ENCODE measurements at regions not wholly inside any gene's neighbourhood (a gene's known extent, or its start where the extent isn't known, plus 50 kb on each side); places are given as distances from the start of the nearest gene placed in this dataset.

GRCh38 chr3:34284959-34285826 lies 486.8 kb downstream of the PDCD6IP start:
- no peak for DNase-seq (ENCODE audit: low read depth)
- in situ Hi-C loops (cut with HindIII; ENCODE audit: low pct_unique_long_range_greater_than_20kb, low sequenced_read_pairs), result no loop called here

- in situ Hi-C loops (cut with HindIII; ENCODE audit: low pct_unique_long_range_greater_than_20kb, low sequenced_read_pairs), result no loop called here
- DNase-seq (ENCODE audit: low read depth), result no peak
These were observed 487.4 kb downstream of the PDCD6IP start for GRCh38 chr3:34285827-34286188.

DNA sequence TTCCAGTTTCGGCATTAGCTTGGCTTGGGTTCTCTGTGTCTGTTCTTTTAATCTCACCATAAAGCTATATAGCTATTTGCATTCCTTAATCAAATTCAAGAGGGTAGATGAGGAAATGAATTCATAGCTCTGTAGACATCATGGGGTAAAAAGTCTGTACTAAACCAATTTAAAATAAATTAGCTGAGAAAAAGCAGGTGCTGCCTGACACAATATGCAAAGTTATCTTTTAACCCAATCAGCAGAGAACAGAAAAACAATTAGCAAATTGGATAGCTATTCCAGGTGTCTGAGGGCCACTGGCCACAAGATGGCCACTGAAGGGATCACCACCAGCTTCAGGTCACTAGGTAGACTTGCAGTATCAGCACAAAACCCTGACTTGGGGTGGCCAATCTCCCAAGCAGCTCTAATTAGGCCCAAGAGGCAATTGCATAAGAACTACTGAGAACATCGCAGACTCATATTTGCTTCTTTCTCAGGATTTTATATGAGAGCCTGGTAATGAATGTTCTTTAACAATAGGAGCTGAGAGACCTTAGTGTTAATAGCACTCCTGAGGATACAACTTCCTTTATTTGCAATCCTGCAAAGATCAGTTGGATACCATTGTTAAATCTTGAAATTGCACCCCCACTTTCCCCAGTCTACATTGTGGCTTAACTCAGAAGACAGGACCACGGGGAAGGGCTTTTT lies 494.3 kb downstream of the PDCD6IP start:
- DNase-seq (ENCODE audit: low read depth), result no peak
- in situ Hi-C loops (cut with HindIII; ENCODE audit: low pct_unique_long_range_greater_than_20kb, low sequenced_read_pairs), result no loop called here

DNA sequence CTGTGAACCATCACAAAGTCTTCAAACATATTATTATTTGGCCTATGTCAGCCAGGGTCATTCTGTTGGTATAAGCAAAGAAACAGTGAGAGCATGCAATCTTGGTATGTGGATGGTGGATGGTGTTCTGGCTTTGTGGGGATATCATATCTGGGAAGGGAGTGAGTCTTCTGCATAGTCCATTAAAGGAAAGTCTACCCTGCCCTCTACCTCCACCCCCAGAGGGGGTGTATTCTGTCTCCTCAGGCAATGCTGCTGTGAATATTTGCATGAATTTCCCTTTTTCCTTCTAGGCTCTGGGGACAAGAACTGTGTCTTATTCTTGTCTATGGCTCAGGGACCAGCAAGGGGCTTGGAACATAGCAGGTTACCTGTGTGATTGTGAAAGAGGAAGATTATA lies 495.8 kb downstream of the PDCD6IP start:
- no peak for DNase-seq (ENCODE audit: low read depth)
- in situ Hi-C loops (cut with HindIII; ENCODE audit: low pct_unique_long_range_greater_than_20kb, low sequenced_read_pairs), result no loop called here

- in situ Hi-C loops (cut with HindIII; ENCODE audit: low pct_unique_long_range_greater_than_20kb, low sequenced_read_pairs), result no loop called here
- no peak for DNase-seq (ENCODE audit: low read depth)
These were observed 498.4 kb downstream of the PDCD6IP start for GRCh38 chr3:34296796-34297195.

GRCh38 chr3:34298653-34299052 lies 500.2 kb downstream of the PDCD6IP start:
- DNase-seq (ENCODE audit: low read depth), result no peak
- in situ Hi-C loops (cut with HindIII; ENCODE audit: low pct_unique_long_range_greater_than_20kb, low sequenced_read_pairs), result no loop called here

DNA sequence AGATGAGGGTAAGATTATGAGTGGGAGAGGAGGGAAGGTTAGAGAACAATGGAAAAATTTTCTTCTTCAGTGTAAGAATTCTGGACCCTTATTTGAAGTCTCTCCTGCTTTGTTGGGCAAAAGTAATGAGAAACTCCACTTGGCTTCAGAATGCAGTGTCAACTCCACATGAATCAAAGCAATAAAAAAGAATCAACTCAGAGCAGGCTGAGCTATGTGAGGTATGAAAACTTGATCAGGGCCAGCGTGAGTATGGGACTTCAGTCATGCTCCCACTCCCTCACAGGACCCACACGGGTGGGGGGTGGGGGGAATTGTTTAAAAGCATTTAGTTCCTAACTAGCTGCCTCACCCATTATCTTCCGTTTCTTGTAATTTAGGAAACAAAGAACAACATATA lies 502.2 kb downstream of the PDCD6IP start:
- in situ Hi-C loops (cut with HindIII; ENCODE audit: low pct_unique_long_range_greater_than_20kb, low sequenced_read_pairs), result no loop called here
- no peak for DNase-seq (ENCODE audit: low read depth)

DNA sequence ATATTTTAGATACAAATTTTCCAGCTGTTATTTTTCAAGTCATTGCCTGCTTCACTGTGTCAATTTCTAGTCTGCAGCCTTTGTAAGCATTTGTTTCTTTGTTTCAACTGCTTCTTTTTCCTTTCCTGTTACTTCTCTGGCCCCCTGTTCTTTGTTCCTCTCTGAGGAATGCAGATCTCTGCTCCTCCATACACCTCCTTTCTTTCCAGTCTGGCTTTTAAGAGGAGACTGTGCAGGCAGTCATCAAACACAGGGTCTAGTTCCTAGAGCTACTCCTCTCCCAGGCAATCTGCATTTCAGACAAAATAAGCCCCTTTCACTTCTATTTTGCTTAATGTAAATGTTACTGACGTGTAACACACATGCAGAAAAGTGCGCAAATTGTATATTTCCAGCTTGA lies 502.9 kb downstream of the PDCD6IP start:
- in situ Hi-C loops (cut with HindIII; ENCODE audit: low pct_unique_long_range_greater_than_20kb, low sequenced_read_pairs), result no loop called here
- no peak for DNase-seq (ENCODE audit: low read depth)

- in situ Hi-C loops (cut with HindIII; ENCODE audit: low pct_unique_long_range_greater_than_20kb, low sequenced_read_pairs), result no loop called here
- no peak for DNase-seq (ENCODE audit: low read depth)
These were observed 506.8 kb downstream of the PDCD6IP start for GRCh38 chr3:34305266-34305665.

DNA sequence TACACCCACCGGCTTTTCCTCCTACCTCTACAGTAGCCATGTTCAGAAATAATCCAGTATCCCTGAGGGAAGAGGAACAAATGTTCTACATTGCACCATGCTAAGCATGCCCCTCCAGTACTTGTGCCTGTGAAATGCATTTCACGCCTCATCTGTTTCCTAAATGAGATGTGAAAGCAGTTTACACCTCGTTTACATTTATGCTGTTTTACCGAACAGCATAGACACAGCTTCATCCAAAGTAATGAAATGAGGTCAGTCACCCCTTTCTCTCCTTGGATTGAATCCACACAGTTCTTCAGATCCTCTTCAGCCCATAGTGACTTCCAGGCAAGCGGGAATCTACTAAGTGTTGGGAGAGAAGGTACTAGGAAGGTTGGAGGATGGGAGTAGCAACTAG lies 514.3 kb downstream of the PDCD6IP start:
- in situ Hi-C loops (cut with HindIII; ENCODE audit: low pct_unique_long_range_greater_than_20kb, low sequenced_read_pairs), result no loop called here

DNA sequence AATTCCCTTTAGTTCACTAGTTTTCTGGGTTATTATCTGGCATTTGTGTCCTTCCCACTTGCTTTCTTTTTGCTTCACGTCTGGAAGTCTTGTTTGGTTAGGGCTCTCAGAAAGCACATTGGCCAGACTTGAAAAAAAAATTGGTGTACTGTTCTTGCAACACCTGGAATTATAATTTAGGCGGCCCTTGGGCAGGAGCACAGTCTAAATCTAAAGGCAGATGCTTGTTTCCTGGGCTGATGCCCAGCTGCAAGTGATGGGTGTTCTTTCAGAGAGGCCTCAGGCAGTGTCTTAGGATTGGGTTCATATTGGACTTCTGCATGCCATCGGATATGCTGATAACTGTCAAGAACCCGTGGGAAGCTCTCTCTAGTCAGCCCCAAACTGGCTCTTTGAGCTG lies 521.5 kb downstream of the PDCD6IP start:
- in situ Hi-C loops (cut with HindIII; ENCODE audit: low pct_unique_long_range_greater_than_20kb, low sequenced_read_pairs), result no loop called here

More for the DNA sequence above, 514.3 kb downstream of the PDCD6IP start:
- DNase-seq (ENCODE audit: low read depth), result no peak

DNA sequence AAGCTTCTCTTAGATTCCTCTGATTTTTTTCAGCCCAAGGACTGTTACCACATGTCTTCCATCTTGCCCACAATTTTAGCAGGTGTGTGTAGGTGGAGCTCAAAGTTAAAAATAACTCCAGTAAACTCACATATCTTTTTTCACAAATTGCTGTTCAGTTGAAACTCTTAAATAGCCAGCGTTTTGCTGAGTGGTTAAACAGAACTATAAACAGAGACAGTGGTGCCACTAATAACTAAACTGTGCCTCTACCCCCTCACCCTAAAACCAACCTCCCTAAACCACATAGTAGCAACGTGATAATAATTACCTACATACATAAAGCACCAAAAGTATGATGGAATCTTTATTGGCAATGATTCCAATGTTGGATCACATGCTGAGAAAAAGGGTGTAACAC lies 525.1 kb downstream of the PDCD6IP start:
- DNase-seq (ENCODE audit: low read depth), result no peak
- in situ Hi-C loops (cut with HindIII; ENCODE audit: low pct_unique_long_range_greater_than_20kb, low sequenced_read_pairs), result no loop called here

More for the DNA sequence above, 521.5 kb downstream of the PDCD6IP start:
- DNase-seq (ENCODE audit: low read depth), result no peak

DNA sequence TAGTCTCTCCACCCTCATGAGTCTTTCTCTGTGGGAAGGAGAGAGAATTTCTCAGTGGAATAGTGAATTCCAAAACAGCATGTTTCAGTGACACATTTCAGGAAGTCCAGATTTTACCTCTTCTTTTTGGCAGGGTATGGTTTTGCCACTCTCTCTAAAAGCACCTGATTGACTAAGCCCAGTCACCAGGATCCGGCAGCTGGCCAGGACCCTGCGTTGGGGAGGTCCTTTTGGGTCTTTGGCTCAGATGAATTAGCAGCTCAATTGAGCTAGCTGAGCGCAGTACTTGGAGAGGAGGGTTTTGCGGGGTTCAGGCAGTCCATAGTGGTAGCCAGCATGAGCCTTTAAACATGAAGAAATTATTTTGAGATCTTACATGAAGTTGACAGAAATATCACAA lies 548.2 kb downstream of the PDCD6IP start:
- in situ Hi-C loops (cut with HindIII; ENCODE audit: low pct_unique_long_range_greater_than_20kb, low sequenced_read_pairs), result no loop called here

DNA sequence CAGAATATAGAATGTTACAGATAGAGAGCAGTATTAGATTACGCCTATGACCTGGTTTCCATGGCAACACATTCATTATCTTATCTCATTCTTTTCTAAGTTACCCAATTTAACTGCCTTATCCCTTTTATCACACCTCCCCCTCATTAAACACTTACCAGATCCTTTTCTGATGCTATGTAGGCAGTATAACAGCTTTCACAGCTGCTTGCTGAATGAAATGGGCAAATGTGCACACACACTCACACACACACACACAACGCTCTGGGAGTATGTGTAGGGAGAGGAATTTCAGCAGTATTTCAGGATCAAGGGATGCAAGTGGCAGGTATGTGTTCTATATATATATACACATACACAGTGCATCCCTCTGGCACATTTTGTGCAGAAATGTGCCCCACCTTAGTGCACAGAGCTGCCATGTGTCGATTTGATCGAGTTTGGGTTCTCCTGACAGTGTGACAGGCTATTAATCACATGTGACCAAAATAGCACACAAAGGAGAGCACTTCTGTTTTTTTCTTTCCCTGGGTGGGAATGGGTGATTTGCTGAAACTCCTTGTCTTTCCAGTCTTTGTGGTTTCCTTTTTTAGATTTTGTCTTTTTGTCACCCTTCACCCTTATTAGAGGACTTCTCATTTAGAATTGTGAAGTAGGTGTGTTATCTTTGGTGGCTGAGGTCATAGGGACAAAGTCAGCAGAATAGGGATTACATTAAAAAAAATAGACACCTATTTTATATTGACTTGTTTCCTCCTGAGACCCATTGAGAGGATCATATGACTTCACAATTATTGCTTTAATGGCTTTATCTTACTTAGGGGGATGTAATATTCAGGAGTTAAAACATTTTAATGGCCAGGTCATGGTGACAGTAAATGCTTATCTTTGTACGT lies 553.7 kb downstream of the PDCD6IP start:
- DNase-seq (ENCODE audit: low read depth), result no peak
- in situ Hi-C loops (cut with HindIII; ENCODE audit: low pct_unique_long_range_greater_than_20kb, low sequenced_read_pairs), result no loop called here

More for the DNA sequence above, 548.2 kb downstream of the PDCD6IP start:
- no peak for DNase-seq (ENCODE audit: low read depth)

DNA sequence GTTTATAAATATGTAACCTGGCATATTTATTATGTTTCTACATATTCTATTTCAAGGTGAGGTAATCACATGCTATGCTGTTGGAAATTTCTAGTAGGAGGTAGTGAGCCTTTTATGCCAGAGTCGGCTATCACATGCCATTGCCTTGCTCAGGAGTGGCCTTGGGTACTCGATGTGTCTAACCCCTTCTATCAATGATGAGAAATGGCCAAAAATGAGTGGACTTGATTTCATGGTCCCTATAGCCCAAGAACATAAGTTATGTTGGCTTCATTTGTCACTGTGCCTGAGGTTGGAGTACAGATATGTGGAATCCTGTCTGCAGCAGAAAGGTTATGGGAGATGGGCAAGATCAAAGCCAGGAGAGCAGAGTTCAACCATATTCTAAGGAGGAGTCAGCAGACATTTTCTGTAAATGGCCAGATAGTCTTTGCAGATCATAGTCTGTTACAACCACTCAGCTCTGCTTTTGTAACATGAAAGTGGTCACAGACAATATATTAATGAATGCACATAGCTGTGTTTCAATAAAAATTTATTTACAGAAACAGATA lies 554.4 kb downstream of the PDCD6IP start:
- DNase-seq (ENCODE audit: low read depth), result no peak
- in situ Hi-C loops (cut with HindIII; ENCODE audit: low pct_unique_long_range_greater_than_20kb, low sequenced_read_pairs), result no loop called here

DNA sequence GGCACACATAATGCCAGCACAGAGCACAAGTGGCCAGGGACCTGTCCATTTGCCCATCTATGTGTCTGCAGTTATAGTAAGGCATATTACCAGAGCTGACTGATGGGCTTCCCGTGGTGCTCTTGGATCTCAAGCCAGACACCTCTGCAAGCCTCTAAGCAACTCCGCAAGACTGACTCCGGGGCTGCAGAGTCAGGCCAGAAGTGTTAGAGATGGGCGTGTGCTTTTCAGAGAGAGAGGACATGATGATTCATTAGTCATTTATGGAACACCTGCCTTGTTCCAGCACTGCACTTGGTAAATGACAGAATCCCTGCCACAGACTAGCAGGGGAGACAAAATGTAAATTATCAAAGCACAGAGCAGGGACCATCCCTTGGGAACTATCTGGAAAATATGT lies 559.0 kb downstream of the PDCD6IP start:
- in situ Hi-C loops (cut with HindIII; ENCODE audit: low pct_unique_long_range_greater_than_20kb, low sequenced_read_pairs), result no loop called here
- no peak for DNase-seq (ENCODE audit: low read depth)

DNA sequence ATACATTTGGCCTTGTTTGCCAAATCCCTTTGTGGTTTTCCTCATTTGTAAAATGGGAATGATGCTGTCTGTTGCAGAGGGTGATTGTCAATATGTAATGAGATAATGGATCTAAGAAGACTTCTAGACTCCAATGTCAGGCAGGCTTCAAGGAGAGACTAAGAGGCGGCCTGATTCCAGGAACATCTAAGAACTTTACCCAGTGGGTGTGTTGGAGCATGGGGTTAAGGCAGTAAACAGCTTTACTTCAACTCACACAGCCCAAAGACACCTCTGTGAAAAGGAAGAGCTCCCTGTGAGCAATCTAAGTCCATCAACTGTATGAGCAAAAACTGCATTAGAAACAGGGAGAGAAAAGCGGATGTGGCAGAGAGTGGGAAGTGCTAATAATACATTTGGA lies 560.6 kb downstream of the PDCD6IP start:
- in situ Hi-C loops (cut with HindIII; ENCODE audit: low pct_unique_long_range_greater_than_20kb, low sequenced_read_pairs), result no loop called here
- DNase-seq (ENCODE audit: low read depth), result no peak

GRCh38 chr3:34360713-34361112 lies 562.3 kb downstream of the PDCD6IP start:
- in situ Hi-C loops (cut with HindIII; ENCODE audit: low pct_unique_long_range_greater_than_20kb, low sequenced_read_pairs), result no loop called here
- no peak for DNase-seq (ENCODE audit: low read depth)

GRCh38 chr3:34361921-34362320 lies 563.5 kb downstream of the PDCD6IP start:
- DNase-seq (ENCODE audit: low read depth), result no peak
- in situ Hi-C loops (cut with HindIII; ENCODE audit: low pct_unique_long_range_greater_than_20kb, low sequenced_read_pairs), result no loop called here
